ENCODE measurements at regions not wholly inside any gene's neighbourhood (a gene's known extent, or its start where the extent isn't known, plus 50 kb on each side); places are given as distances from the start of the nearest gene placed in this dataset.

GRCh38 chr13:39185326-39185725 is 147.1 kb downstream of the NHLRC3 start:
- peak; percentile 67 for ATAC-seq (ENCODE audit: low FRiP score)
- no peak for TF ChIP-seq CTCF (IDR thresholded peaks at IDR 0.05)
- no peak for DNase-seq (ENCODE audit: low spot score)

DNA sequence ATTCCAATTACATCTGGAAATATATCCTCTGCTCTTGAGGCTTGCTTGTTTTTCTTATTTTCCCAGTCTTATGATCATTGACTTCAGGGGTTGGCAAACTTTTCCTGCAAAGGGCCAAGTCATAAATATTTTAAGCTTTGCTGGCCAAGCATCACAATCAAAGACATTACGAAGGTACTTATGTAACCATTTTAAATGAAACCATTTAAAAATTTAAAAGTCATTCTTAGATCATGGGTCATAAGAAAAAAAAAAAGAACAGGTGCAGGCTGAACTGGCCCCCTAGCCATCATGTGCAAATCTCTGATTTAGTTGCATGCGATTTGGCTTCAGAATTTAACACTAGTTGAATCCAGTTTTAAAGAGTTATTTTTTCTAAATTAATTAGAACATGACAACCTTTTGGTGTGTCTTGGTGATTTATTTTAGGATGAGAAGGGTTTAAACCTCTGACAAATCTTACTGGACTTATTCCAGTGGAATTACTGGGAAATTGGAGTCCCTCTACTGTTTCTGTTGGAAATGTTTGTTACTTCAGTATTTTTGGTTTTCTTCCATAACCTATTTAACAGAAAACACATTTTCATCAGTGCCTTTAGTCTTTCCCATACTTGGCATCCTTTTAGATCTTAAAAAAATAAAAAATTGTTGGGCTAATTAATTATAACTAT is 148.1 kb downstream of the NHLRC3 start:
- TF ChIP-seq CTCF (IDR thresholded peaks at IDR 0.05), result no peak
- DNase-seq (ENCODE audit: low spot score) (no peak), ATAC-seq (ENCODE audit: low FRiP score) (peak; percentile 72)

DNA sequence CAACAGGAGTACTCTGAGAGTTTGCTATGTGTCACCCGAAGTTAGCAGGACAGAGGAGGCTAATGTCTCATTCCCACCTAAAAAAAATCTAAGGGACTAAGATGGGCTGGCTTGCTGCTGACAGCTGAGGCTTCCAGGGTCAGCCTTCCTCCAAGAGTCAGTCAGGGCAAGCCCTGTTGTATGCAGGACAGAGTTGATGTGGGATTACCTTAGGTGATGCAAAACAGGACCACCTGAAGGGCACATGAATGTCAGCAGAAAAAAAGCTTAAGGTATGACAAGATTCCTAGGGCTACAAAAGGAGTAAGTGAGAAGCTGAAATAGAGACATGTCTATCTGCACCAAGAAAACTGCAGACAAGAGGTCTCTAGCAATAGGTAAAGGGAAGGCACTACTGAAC is 151.5 kb downstream of the NHLRC3 start:
- ATAC-seq (ENCODE audit: low FRiP score), result no peak
- TF ChIP-seq CTCF (IDR thresholded peaks at IDR 0.05), result no peak
- no peak for DNase-seq (ENCODE audit: low spot score)

- no peak for DNase-seq (ENCODE audit: low spot score)
- no peak for ATAC-seq (ENCODE audit: low FRiP score)
Measured at GRCh38 chr13:39196965-39197646, 158.8 kb downstream of the NHLRC3 start.

GRCh38 chr13:39197647-39198007 is 159.4 kb downstream of the NHLRC3 start:
- ATAC-seq (ENCODE audit: low FRiP score) (no peak), DNase-seq (ENCODE audit: low spot score) (no peak)
- no peak for TF ChIP-seq CTCF (IDR thresholded peaks at IDR 0.05)

More at GRCh38 chr13:39196965-39197646, 158.8 kb downstream of the NHLRC3 start:
- no peak for TF ChIP-seq CTCF (IDR thresholded peaks at IDR 0.05)

- TF ChIP-seq CTCF (IDR thresholded peaks at IDR 0.05), result no peak
- DNase-seq (ENCODE audit: low spot score) (no peak), ATAC-seq (ENCODE audit: low FRiP score) (no peak)
Measured at GRCh38 chr13:39200249-39200910, 162.1 kb downstream of the NHLRC3 start.
